NB4 (cell line): ENCODE measurements at regions not wholly inside any gene's neighbourhood (a gene's known extent, or its start where the extent isn't known, plus 50 kb on each side); places are given as distances from the start of the nearest gene placed in this dataset.

Source experiments
- DNase-seq: peaks from one replicate; pipeline ENCODE4 v3.0.0; 2010; ENCODE audit warnings: low read depth
- H3K4me3 ChIP-seq: one replicate; pipeline ENCODE4 v1.5.1; 2011; ENCODE audit warnings: mild to moderate bottlenecking, low read depth, low read length, moderate library complexity
- CTCF ChIP-seq: IDR thresholded peaks from one replicate; pipeline ENCODE4 v1.5.1; 2012; ENCODE audit warnings: low read depth, low read length
- MAX ChIP-seq: IDR thresholded peaks from 2 replicates; pipeline ENCODE4 v1.6.1; 2011; ENCODE audit warnings: low read depth, low read length
- MYC ChIP-seq: IDR thresholded peaks from 2 replicates; pipeline ENCODE4 v1.6.1; 2011; ENCODE audit warnings: low read depth, low read length
- POLR2A ChIP-seq: IDR thresholded peaks from 2 replicates; pipeline ENCODE4 v1.6.1; 2011; ENCODE audit warnings: mild to moderate bottlenecking; ENCODE audit not compliant: insufficient read length; ENCODE audit errors: extremely low read depth

GRCh38 chr2:15805206-15805605 is 135.1 kb upstream of the MYCN start:
- H3K4me3 ChIP-seq: no peak overlapping the region
- TF ChIP-seq MYC (no peak), CTCF (no peak), POLR2A (no peak), MAX (no peak)
- DNase-seq: no peak

- no peak overlapping the region for H3K4me3 ChIP-seq
- DNase-seq: no peak
- TF ChIP-seq CTCF (no peak), MYC (no peak), POLR2A (no peak), MAX (no peak)
Observed at GRCh38 chr2:15805772-15806171, 134.6 kb upstream of the MYCN start.

GRCh38 chr2:15806801-15807417 is 133.4 kb upstream of the MYCN start:
- no peak for TF ChIP-seq POLR2A
- no peak overlapping the region for H3K4me3 ChIP-seq
- DNase-seq: no peak

- no peak for DNase-seq
- TF ChIP-seq POLR2A (no peak), CTCF (no peak), MAX (no peak), MYC (no peak)
- no peak overlapping the region for H3K4me3 ChIP-seq
Observed at GRCh38 chr2:15807418-15808203, 132.7 kb upstream of the MYCN start.

GRCh38 chr2:15808204-15808910 is 132.0 kb upstream of the MYCN start:
- DNase-seq: no peak
- H3K4me3 ChIP-seq: no peak overlapping the region
- TF ChIP-seq POLR2A: no peak
- no peak for TF ChIP-seq MAX
- no peak for TF ChIP-seq CTCF
- TF ChIP-seq MYC: no peak

- no peak for TF ChIP-seq MAX
- no peak for TF ChIP-seq CTCF
- TF ChIP-seq POLR2A: no peak
- no peak for TF ChIP-seq MYC
- no peak for DNase-seq
- no peak overlapping the region for H3K4me3 ChIP-seq
Observed at GRCh38 chr2:15808944-15809343, 131.4 kb upstream of the MYCN start.
